Neural cell (in vitro differentiated cells): ENCODE measurements at regions not wholly inside any gene's neighbourhood (a gene's known extent, or its start where the extent isn't known, plus 50 kb on each side); places are given as distances from the start of the nearest gene placed in this dataset.

Source experiments
- H2AFZ ChIP-seq: fragments of 200-600, 300-800 bp; sonication (generic), shearing (Covaris generic); 2 replicates; pipeline ENCODE4 v1.6.0; 2014; ENCODE audit warnings: low read depth, mild to moderate bottlenecking, antibody characterized with exemption, low read length, moderate library complexity
- H3F3A ChIP-seq: fragments of 200-600 bp; shearing (Covaris generic); 2 replicates; pipeline ENCODE4 v1.6.1; 2016; ENCODE audit warnings: mild to moderate bottlenecking, moderate library complexity, mixed read lengths, antibody characterized with exemption, low read length; ENCODE audit not compliant: insufficient read depth, poor library complexity, severe bottlenecking
- H3K27ac ChIP-seq: fragments of 200-600, 300-800 bp; sonication (generic), shearing (Covaris generic); 2 replicates; pipeline ENCODE4 v1.5.1; 2014; ENCODE audit warnings: mild to moderate bottlenecking, low read length, moderate library complexity
- H3K27me3 ChIP-seq: fragments of 300-800, 200-600 bp; sonication (generic), shearing (Covaris generic); 2 replicates; pipeline ENCODE4 v1.6.0; 2014; ENCODE audit warnings: mild to moderate bottlenecking, low read depth, low read length, moderate library complexity; ENCODE audit not compliant: insufficient read depth
- H3K36me3 ChIP-seq: fragments of 300-800, 200-600 bp; sonication (generic), shearing (Covaris generic); 2 replicates; pipeline ENCODE4 v1.5.1; 2014; ENCODE audit warnings: mild to moderate bottlenecking, antibody characterized with exemption, low read length, moderate library complexity; ENCODE audit not compliant: insufficient read depth
- H3K4me2 ChIP-seq: fragments of 300-800, 200-600 bp; sonication (generic), shearing (Covaris generic); 2 replicates; pipeline ENCODE4 v1.6.0; 2014; ENCODE audit warnings: mild to moderate bottlenecking, low read length
- H3K4me3 ChIP-seq: fragments of 300-800, 200-600 bp; sonication (generic), shearing (Covaris generic); 2 replicates; pipeline ENCODE4 v1.5.1; 2014; ENCODE audit warnings: mild to moderate bottlenecking, low read length, moderate library complexity
- H3K79me2 ChIP-seq: fragments of 200-600 bp; shearing (Covaris generic); replicated peaks from 2 replicates; pipeline ENCODE4 v1.6.0; 2014; ENCODE audit warnings: mild to moderate bottlenecking, low read length, moderate library complexity; ENCODE audit not compliant: insufficient read depth
- H3K9ac ChIP-seq: fragments of 300-800, 200-600 bp; sonication (generic), shearing (Covaris generic); 2 replicates; pipeline ENCODE4 v1.6.1; 2016; ENCODE audit warnings: mild to moderate bottlenecking, low read length, mixed read lengths
- H3K9me2 ChIP-seq: fragments of 200-600 bp; shearing (Covaris generic); 2 replicates; pipeline ENCODE4 v1.6.1; 2016; ENCODE audit warnings: mild to moderate bottlenecking, low read length, mixed read lengths; ENCODE audit not compliant: insufficient read depth
- H3K9me3 ChIP-seq: fragments of 200-600, 300-800 bp; sonication (generic), shearing (Covaris generic); 2 replicates; pipeline ENCODE4 v1.6.1; 2016; ENCODE audit warnings: mild to moderate bottlenecking, mixed run types, low read length, moderate library complexity, mixed read lengths
- H4K20me1 ChIP-seq: fragments of 200-600 bp; shearing (Covaris generic); 2 replicates; pipeline ENCODE4 v1.6.1; 2016; ENCODE audit warnings: mild to moderate bottlenecking, mixed run types; ENCODE audit not compliant: insufficient read depth
- EP300 ChIP-seq: fragments of 450-650 bp; conservative IDR thresholded peaks from 2 replicates; pipeline ENCODE4 v1.6.1; 2014; ENCODE audit warnings: antibody characterized with exemption, mild to moderate bottlenecking, moderate library complexity; ENCODE audit not compliant: poor library complexity, severe bottlenecking
- EZH2 ChIP-seq: fragments of 200-600, 300-800 bp; shearing (Covaris generic), sonication (generic); IDR thresholded peaks from 2 replicates; pipeline ENCODE4 v1.6.1; 2014; ENCODE audit warnings: antibody characterized with exemption, low read length, borderline replicate concordance, mild to moderate bottlenecking; ENCODE audit not compliant: insufficient read depth, poor library complexity, severe bottlenecking
- MXI1 ChIP-seq: fragments of 450-650 bp; conservative IDR thresholded peaks from 2 replicates; pipeline ENCODE4 v1.6.1; 2014; ENCODE audit warnings: antibody characterized with exemption, mild to moderate bottlenecking; ENCODE audit not compliant: poor library complexity, severe bottlenecking
- POLR2AphosphoS5 ChIP-seq: IDR thresholded peaks from 2 replicates; pipeline ENCODE4 v1.6.1; 2012
- RAD21 ChIP-seq: fragments of 450-650 bp; conservative IDR thresholded peaks from 2 replicates; pipeline ENCODE4 v1.6.1; 2014; ENCODE audit warnings: antibody characterized with exemption, mild to moderate bottlenecking, moderate library complexity
- REST ChIP-seq: IDR thresholded peaks from 2 replicates; pipeline ENCODE4 v1.6.1; 2012; ENCODE audit warnings: borderline replicate concordance
- SMC3 ChIP-seq: fragments of 450-650 bp; conservative IDR thresholded peaks from 2 replicates; pipeline ENCODE4 v1.6.1; 2014; ENCODE audit warnings: antibody characterized with exemption, mild to moderate bottlenecking, moderate library complexity; ENCODE audit not compliant: poor library complexity
- TAF1 ChIP-seq: IDR thresholded peaks from 2 replicates; pipeline ENCODE4 v1.6.1; 2012; ENCODE audit warnings: low read depth
- TF ChIP-seq, protein P1 (sequence below): fragments of 450-650 bp; IDR thresholded peaks from 2 replicates; pipeline ENCODE4 v1.5.1; 2014; ENCODE audit warnings: antibody characterized with exemption, mild to moderate bottlenecking, moderate library complexity; ENCODE audit not compliant: poor library complexity, severe bottlenecking

GRCh38 chr10:14448197-14448990 lies 117.7 kb upstream of the FRMD4A start:
- Histone ChIP-seq H3K79me2 (no peaks in the 10 kb centered on the region), H3K36me3 (no peaks in the 10 kb centered on the region), H3K27ac (no peak overlapping the region), H4K20me1 (no peaks in the 10 kb centered on the region), H3F3A (no peaks in the 10 kb centered on the region), H3K4me3 (no peak overlapping the region), H2AFZ (no peak overlapping the region), H3K9me3 (no peaks in the 10 kb centered on the region), H3K4me2 (no peak overlapping the region), H3K27me3 (no peaks in the 10 kb centered on the region), H3K9ac (no peak overlapping the region), H3K9me2 (no peaks in the 10 kb centered on the region)
- no peak for TF ChIP-seq REST
- TF ChIP-seq SMC3 = no peak
- no peak for TF ChIP-seq EZH2
- TF ChIP-seq MXI1 = no peak
- TF ChIP-seq EP300 = no peak
- TF ChIP-seq RAD21 = no peak
- TF ChIP-seq, protein P1, sequence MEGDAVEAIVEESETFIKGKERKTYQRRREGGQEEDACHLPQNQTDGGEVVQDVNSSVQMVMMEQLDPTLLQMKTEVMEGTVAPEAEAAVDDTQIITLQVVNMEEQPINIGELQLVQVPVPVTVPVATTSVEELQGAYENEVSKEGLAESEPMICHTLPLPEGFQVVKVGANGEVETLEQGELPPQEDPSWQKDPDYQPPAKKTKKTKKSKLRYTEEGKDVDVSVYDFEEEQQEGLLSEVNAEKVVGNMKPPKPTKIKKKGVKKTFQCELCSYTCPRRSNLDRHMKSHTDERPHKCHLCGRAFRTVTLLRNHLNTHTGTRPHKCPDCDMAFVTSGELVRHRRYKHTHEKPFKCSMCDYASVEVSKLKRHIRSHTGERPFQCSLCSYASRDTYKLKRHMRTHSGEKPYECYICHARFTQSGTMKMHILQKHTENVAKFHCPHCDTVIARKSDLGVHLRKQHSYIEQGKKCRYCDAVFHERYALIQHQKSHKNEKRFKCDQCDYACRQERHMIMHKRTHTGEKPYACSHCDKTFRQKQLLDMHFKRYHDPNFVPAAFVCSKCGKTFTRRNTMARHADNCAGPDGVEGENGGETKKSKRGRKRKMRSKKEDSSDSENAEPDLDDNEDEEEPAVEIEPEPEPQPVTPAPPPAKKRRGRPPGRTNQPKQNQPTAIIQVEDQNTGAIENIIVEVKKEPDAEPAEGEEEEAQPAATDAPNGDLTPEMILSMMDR = no peak
- TF ChIP-seq TAF1 = no peak
- no peak for TF ChIP-seq POLR2AphosphoS5

DNA sequence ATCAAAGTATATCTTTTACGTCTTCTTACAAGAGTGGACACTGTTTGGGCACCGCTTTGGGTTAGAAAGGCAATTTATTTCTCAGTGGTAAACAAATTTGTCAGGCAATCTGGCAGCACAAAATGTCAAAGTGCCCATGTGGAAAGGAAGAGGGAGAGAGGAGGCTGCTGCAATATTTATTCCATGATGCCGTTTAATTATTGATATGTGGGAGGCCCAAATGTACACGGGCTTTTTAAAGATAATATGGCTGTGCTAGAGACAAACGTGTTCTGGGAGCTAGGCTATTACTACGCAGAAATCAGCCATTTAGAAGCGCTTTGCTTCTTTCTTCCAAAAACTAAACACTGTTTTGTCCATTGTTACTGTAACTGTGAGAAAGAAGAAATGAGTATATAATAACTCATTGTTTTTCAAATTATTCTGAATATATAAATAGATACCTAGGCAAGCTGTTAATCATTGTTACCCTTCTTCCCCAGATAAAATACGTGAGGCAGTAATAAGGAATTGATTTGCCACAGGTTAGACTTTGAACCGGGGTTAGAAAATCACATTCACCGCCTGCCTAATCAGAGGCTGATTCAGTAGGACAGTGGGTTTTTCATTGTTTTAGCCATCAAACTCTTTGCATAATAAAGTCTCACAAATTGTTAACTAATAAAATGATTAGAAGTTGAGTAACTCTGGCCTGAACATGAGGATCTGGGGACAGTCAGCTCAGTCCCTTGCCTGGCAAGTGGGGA lies 116.5 kb upstream of the FRMD4A start:
- Histone ChIP-seq H4K20me1 (no peaks in the 10 kb centered on the region), H3K27ac (no peak overlapping the region)
- TF ChIP-seq SMC3 (no peak), RAD21 (no peak), EZH2 (no peak), MXI1 (no peak)
- TF ChIP-seq, protein P1 = no peak

More for the DNA sequence above, 116.5 kb upstream of the FRMD4A start:
- Histone ChIP-seq H3K36me3 (no peaks in the 10 kb centered on the region), H3K4me3 (no peak overlapping the region), H3K9me2 (no peaks in the 10 kb centered on the region), H3K4me2 (no peak overlapping the region), H3K9me3 (no peaks in the 10 kb centered on the region), H3K79me2 (no peaks in the 10 kb centered on the region), H3F3A (no peaks in the 10 kb centered on the region), H3K27me3 (no peaks in the 10 kb centered on the region), H2AFZ (no peak overlapping the region), H3K9ac (no peak overlapping the region)
